NCI-H2029 treated with DMSO at 0.1 percent for 48 hours (cell line): ENCODE measurements at regions not wholly inside any gene's neighbourhood (a gene's known extent, or its start where the extent isn't known, plus 50 kb on each side); places are given as distances from the start of the nearest gene placed in this dataset.
A peak's percentile ranks its signal among the peaks of the same experiment; 100 is the strongest.

Source experiments
- DNase-seq: peaks from one replicate; lab custom pipeline; 2025; lab: John Stamatoyannopoulos, UW

- no peak for DNase-seq
Measured at GRCh38 chr12:127680516-127680915, 586.5 kb upstream of the TMEM132C start.

GRCh38 chr12:127681151-127681754 lies 585.7 kb upstream of the TMEM132C start:
- no peak for DNase-seq

GRCh38 chr12:127685491-127685890 lies 581.5 kb upstream of the TMEM132C start:
- DNase-seq, result no peak

- DNase-seq, result no peak
Measured at GRCh38 chr12:127685931-127686330, 581.0 kb upstream of the TMEM132C start.

- DNase-seq, result no peak
Measured at GRCh38 chr12:127687181-127687580, 579.8 kb upstream of the TMEM132C start.

GRCh38 chr12:127688906-127689428 lies 578.0 kb upstream of the TMEM132C start:
- no peak for DNase-seq

- no peak for DNase-seq
Measured at GRCh38 chr12:127690161-127690560, 576.8 kb upstream of the TMEM132C start.

GRCh38 chr12:127696963-127697362 lies 570.0 kb upstream of the TMEM132C start:
- no peak for DNase-seq

- DNase-seq, result no peak
Measured at GRCh38 chr12:127703026-127703425, 563.9 kb upstream of the TMEM132C start.

GRCh38 chr12:127711108-127711507 lies 555.9 kb upstream of the TMEM132C start:
- DNase-seq, result no peak

GRCh38 chr12:127712561-127712960 lies 554.4 kb upstream of the TMEM132C start:
- DNase-seq, result no peak

GRCh38 chr12:127716166-127716565 lies 550.8 kb upstream of the TMEM132C start:
- no peak for DNase-seq

GRCh38 chr12:127717278-127717677 lies 549.7 kb upstream of the TMEM132C start:
- DNase-seq, result no peak

- no peak for DNase-seq
Measured at GRCh38 chr12:127720334-127720733, 546.6 kb upstream of the TMEM132C start.

- no peak for DNase-seq
Measured at GRCh38 chr12:127722611-127723010, 544.4 kb upstream of the TMEM132C start.

GRCh38 chr12:127723251-127723650 lies 543.7 kb upstream of the TMEM132C start:
- DNase-seq, result peak; percentile 65

GRCh38 chr12:127726671-127727315 lies 540.2 kb upstream of the TMEM132C start:
- DNase-seq, result peak; percentile 34

GRCh38 chr12:127728285-127728684 lies 538.7 kb upstream of the TMEM132C start:
- no peak for DNase-seq

- no peak for DNase-seq
Measured at GRCh38 chr12:127728729-127729128, 538.2 kb upstream of the TMEM132C start.

- no peak for DNase-seq
Measured at GRCh38 chr12:127729381-127729780, 537.6 kb upstream of the TMEM132C start.

GRCh38 chr12:127731657-127732056 lies 535.3 kb upstream of the TMEM132C start:
- no peak for DNase-seq

- no peak for DNase-seq
Measured at GRCh38 chr12:127742231-127742630, 524.7 kb upstream of the TMEM132C start.

GRCh38 chr12:127745469-127746212 lies 521.3 kb upstream of the TMEM132C start:
- DNase-seq, result no peak
